GM18870 (cell line): ENCODE measurements at regions not wholly inside any gene's neighbourhood (a gene's known extent, or its start where the extent isn't known, plus 50 kb on each side); places are given as distances from the start of the nearest gene placed in this dataset.

Experiments used
- ATAC-seq: cut with Tn5 transposase; IDR thresholded peaks from one replicate; pipeline ENCODE4 v1.9.1; 2021; ENCODE audit warnings: moderate library complexity; ENCODE audit not compliant: unreplicated experiment

- ATAC-seq, result no peak
Measured at GRCh38 chr18:25005541-25006403, 346.2 kb downstream of the ZNF521 start.

- no peak for ATAC-seq
Measured at GRCh38 chr18:25010623-25011374, 341.2 kb downstream of the ZNF521 start.
